Brain microvascular endothelial cell (primary cell): ENCODE measurements at regions not wholly inside any gene's neighbourhood (a gene's known extent, or its start where the extent isn't known, plus 50 kb on each side); places are given as distances from the start of the nearest gene placed in this dataset.

Experiments used
- DNase-seq: peaks from one replicate; pipeline ENCODE4 v3.0.0-alpha.2; 2020
- H3K27ac ChIP-seq: fragments of 250-450 bp; sonication (Bioruptor Pico); 2 replicates; pipeline ENCODE4 v1.5.1; 2020; ENCODE audit warnings: mild to moderate bottlenecking, moderate library complexity
- H3K27me3 ChIP-seq: fragments of 250-450 bp; sonication (Bioruptor Pico); replicated peaks from 2 replicates; pipeline ENCODE4 v1.5.1; 2020; ENCODE audit warnings: mild to moderate bottlenecking
- H3K36me3 ChIP-seq: fragments of 250-450 bp; sonication (Bioruptor Pico); replicated peaks from 2 replicates; pipeline ENCODE4 v1.5.1; 2020; ENCODE audit warnings: mild to moderate bottlenecking
- H3K4me3 ChIP-seq: 2 replicates; pipeline ENCODE4 v1.5.1; 2011; ENCODE audit warnings: low read depth, mild to moderate bottlenecking, control low read depth, low read length, moderate library complexity
- CTCF ChIP-seq: IDR thresholded peaks from 2 replicates; pipeline ENCODE4 v1.5.1; 2011; ENCODE audit warnings: low read depth, mild to moderate bottlenecking, moderate library complexity, low read length, control low read depth, inconsistent platforms; ENCODE audit errors: missing control alignments
- in situ Hi-C: cut with HindIII; loops from 2 replicates; pipeline ENCODE4 v1.10.0; 2017; ENCODE audit warnings: low sequenced_read_pairs, low pct_ligation_motif_present

- H3K27ac ChIP-seq = no peak overlapping the region
- no peaks in the 10 kb centered on the region for H3K36me3 ChIP-seq
- H3K4me3 ChIP-seq = no peak overlapping the region
- TF ChIP-seq CTCF = no peak
- DNase-seq = no peak
- in situ Hi-C loops = no loop called here
- no peaks in the 10 kb centered on the region for H3K27me3 ChIP-seq
Measured at GRCh38 chr10:31630861-31631567, 297.6 kb downstream of the ARHGAP12 start.

DNA sequence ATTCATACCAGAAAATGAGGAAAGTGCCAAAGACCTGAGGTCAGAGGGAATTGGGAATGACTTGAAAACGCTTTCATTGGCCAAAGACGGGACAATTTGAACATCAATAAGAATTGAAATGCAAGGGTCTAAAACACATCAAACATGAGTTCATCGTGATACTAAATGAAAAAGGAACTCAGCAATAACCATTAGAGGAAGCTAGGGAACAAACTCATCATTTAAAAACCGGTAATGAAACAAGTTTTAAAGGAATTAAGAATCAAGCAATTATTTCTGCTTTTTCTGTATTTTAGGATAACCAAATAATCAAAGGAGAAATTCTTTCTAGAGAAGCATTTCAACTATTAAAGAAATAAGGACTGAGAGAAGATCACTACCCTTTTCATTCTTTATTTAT, 303.1 kb downstream of the ARHGAP12 start:
- H3K36me3 ChIP-seq = no peaks in the 10 kb centered on the region
- DNase-seq = no peak
- in situ Hi-C loops = no loop called here
- H3K27ac ChIP-seq = no peak overlapping the region
- TF ChIP-seq CTCF = no peak
- no peak overlapping the region for H3K4me3 ChIP-seq
- H3K27me3 ChIP-seq = no peaks in the 10 kb centered on the region

DNA sequence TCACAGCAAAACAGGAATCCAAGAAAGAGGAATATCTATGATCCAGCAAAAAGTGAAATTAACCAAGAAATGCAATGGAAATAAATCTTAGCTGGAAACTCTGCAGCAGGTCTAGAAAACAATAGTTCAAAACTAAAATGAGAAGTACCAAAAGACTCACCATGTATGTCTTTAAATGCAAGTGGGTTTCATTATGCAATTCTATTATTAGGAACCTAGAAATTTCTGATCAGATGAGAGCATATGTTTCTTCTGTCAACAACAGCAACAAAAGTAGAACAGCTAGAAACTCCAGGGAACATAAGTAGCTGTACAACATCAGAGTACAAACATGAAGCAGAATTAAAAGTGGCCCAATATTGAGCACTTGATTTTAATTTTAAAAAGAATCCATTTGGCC, 304.0 kb downstream of the ARHGAP12 start:
- H3K36me3 ChIP-seq = no peaks in the 10 kb centered on the region
- H3K4me3 ChIP-seq = no peak overlapping the region
- H3K27ac ChIP-seq = no peak overlapping the region
- in situ Hi-C loops = no loop called here
- TF ChIP-seq CTCF = no peak
- no peaks in the 10 kb centered on the region for H3K27me3 ChIP-seq
- DNase-seq = no peak

- no peak overlapping the region for H3K27ac ChIP-seq
- H3K36me3 ChIP-seq = no peaks in the 10 kb centered on the region
- TF ChIP-seq CTCF = no peak
- in situ Hi-C loops = no loop called here
- no peak for DNase-seq
- no peaks in the 10 kb centered on the region for H3K27me3 ChIP-seq
- no peak overlapping the region for H3K4me3 ChIP-seq
Measured at GRCh38 chr10:31623947-31624346, 304.7 kb downstream of the ARHGAP12 start.

DNA sequence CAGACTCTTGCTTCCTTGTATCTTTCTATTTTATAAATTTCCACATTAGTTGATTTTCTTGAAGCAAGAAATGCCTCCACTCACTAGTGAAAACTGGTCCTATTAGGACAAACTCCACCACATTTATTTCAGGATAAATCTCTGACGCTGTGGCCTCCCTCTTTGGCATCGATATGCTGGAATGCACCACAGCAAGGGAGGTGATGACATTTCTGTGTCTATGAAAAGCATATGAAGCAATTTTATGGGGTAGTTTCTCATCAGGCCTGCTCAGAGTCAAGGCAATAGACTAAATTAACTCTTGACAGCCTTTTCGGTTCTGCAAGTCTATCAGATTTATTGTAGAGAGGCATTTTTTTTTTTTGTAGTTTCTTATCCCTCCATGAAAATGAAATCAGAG, 304.4 kb downstream of the ZEB1 start:
- no peak for DNase-seq
- in situ Hi-C loops = no loop called here
- no peak overlapping the region for H3K27ac ChIP-seq
- no peaks in the 10 kb centered on the region for H3K36me3 ChIP-seq
- H3K27me3 ChIP-seq = no peaks in the 10 kb centered on the region
- no peak overlapping the region for H3K4me3 ChIP-seq
- no peak for TF ChIP-seq CTCF

DNA sequence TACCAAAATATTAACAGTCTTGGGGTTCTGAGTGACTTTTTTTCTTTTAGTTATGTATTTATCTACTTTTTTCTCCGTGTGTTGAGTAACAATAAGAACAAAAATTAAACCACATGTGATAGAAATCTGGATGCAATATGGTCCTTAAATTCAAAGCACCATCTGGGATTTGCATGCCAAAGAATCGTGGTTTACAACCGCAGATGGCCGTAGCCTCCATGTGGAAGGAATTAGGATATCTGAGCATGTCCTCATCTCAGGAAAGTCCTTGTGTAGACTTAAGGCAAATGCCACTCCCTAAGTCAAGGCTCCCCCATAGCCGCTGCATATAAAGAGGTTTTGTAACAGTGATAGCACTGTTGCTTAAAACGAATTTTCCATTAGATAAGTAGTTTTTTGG, 304.0 kb downstream of the ZEB1 start:
- in situ Hi-C loops = no loop called here
- Histone ChIP-seq H3K36me3 (no peaks in the 10 kb centered on the region), H3K27ac (no peak overlapping the region), H3K27me3 (no peaks in the 10 kb centered on the region), H3K4me3 (no peak overlapping the region)
- no peak for DNase-seq
- TF ChIP-seq CTCF = peak; percentile 15
